Parathyroid adenoma (tissue), 2 donors: ENCODE measurements at regions not wholly inside any gene's neighbourhood (a gene's known extent, or its start where the extent isn't known, plus 50 kb on each side); places are given as distances from the start of the nearest gene placed in this dataset.

ENCODE experiments used
- H2AFZ ChIP-seq: fragments of 300-600 bp; sonication (generic); one replicate; pipeline ENCODE4 v1.7.0; 2017; ENCODE audit warnings: antibody characterized with exemption, mild to moderate bottlenecking
- H3K27ac ChIP-seq: fragments of 300-600 bp; sonication (generic); one replicate; pipeline ENCODE4 v1.7.0; 2017
- H3K27me3 ChIP-seq: fragments of 300-600 bp; sonication (generic); one replicate; pipeline ENCODE4 v1.7.0; 2017; ENCODE audit warnings: low read length; ENCODE audit not compliant: control insufficient read depth, insufficient read depth
- H3K36me3 ChIP-seq: fragments of 300-600 bp; sonication (generic); one replicate; pipeline ENCODE4 v1.7.0; 2017; ENCODE audit warnings: low read length; ENCODE audit not compliant: control insufficient read depth, insufficient read depth
- H3K4me1 ChIP-seq: fragments of 300-600 bp; sonication (generic); one replicate; pipeline ENCODE4 v1.7.0; 2017; ENCODE audit warnings: control low read depth
- H3K4me2 ChIP-seq: fragments of 300-600 bp; sonication (generic); one replicate; pipeline ENCODE4 v1.7.0; 2017; ENCODE audit warnings: low read length
- H3K4me3 ChIP-seq: fragments of 300-600 bp; sonication (generic); one replicate; pipeline ENCODE4 v1.7.0; 2017; ENCODE audit warnings: low read depth, low read length
- H3K79me2 ChIP-seq: fragments of 300-600 bp; sonication (generic); one replicate; pipeline ENCODE4 v1.7.0; 2017; ENCODE audit warnings: control low read depth
- H3K9ac ChIP-seq: fragments of 300-600 bp; sonication (generic); one replicate; pipeline ENCODE4 v1.7.0; 2017; ENCODE audit warnings: mild to moderate bottlenecking
- H3K9me3 ChIP-seq: fragments of 300-600 bp; sonication (generic); one replicate; pipeline ENCODE4 v1.7.0; 2017; ENCODE audit warnings: low read length; ENCODE audit not compliant: control insufficient read depth
- CTCF ChIP-seq: fragments of 300-600 bp; sonication (generic); IDR thresholded peaks from one replicate; pipeline ENCODE4 v1.7.0; 2017; ENCODE audit warnings: antibody characterized with exemption, mild to moderate bottlenecking
- donor health status: primary hyperparathyroidism.

DNA sequence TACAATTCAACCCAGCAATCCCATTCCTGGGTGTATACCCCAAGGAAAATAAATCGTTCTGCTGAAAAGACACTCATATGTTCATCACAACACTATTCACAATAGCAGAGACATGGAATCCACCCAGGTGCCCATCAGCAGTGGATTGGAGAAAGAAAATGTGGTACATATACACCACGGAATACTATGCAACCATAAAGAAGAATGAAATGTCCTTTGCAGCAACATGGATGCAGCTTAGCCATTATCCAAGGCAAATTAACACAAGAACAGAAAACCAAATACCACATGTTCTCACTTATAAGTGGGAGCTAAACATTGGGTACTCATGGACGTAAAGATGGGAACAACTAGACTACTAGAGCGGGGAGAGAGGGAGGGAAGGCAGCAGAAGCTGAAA lies 207.8 kb downstream of the GATA3 start:
- no peaks in the 10 kb centered on the region for H3K4me1 ChIP-seq
- no peak overlapping the region for H3K4me2 ChIP-seq
- H2AFZ ChIP-seq = no peak overlapping the region
- TF ChIP-seq CTCF = no peak
- no peak overlapping the region for H3K4me3 ChIP-seq
- no peaks in the 10 kb centered on the region for H3K79me2 ChIP-seq
- H3K9ac ChIP-seq = no peak overlapping the region
- H3K9me3 ChIP-seq = no peaks in the 10 kb centered on the region
- no peaks in the 10 kb centered on the region for H3K27me3 ChIP-seq
- H3K36me3 ChIP-seq = no peaks in the 10 kb centered on the region
- H3K27ac ChIP-seq = no peak overlapping the region

GRCh38 chr10:8269976-8270375 lies 215.5 kb downstream of the GATA3 start:
- H3K9me3 ChIP-seq = no peaks in the 10 kb centered on the region

DNA sequence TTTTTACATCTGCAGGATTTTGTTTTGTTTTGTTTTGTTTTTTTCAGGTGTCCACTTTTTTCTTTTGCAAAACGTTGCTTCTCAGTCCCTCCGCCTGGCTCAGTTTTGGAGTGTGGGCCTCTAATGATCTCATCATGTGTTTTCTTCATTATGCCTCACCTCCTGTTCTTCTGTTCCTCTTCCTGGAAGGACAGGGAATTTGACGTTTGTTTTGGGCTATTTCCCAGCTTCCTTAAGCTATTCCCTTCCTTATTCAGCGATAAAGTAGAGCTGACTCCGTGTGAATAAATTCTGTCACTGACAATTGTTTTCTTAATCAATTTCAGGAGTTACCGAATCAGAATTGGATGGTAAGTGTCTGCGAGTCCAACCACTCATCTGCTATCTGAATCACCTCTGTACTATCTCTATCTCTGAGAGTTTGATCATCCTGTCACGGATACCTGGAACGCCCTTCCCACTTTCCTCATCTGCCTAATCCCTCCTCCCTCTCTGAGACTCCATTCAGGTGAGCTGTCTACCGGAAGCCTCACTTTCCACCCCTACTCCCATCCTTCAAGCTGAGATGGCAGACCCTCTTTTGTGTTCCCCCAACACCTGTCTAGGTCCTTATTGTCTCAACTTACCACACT lies 218.4 kb downstream of the GATA3 start:
- no peaks in the 10 kb centered on the region for H3K4me1 ChIP-seq
- no peaks in the 10 kb centered on the region for H3K27me3 ChIP-seq
- H3K4me3 ChIP-seq = no peak overlapping the region
- H3K27ac ChIP-seq = no peak overlapping the region
- no peak for TF ChIP-seq CTCF
- H3K9me3 ChIP-seq = no peaks in the 10 kb centered on the region
- H2AFZ ChIP-seq = no peak overlapping the region
- H3K9ac ChIP-seq = no peak overlapping the region
- H3K4me2 ChIP-seq = no peak overlapping the region
- no peaks in the 10 kb centered on the region for H3K79me2 ChIP-seq
- H3K36me3 ChIP-seq = peaks cover 2% of the 10 kb centered on the region

More at GRCh38 chr10:8269976-8270375, 215.5 kb downstream of the GATA3 start:
- Histone ChIP-seq H3K9ac (no peak overlapping the region), H3K36me3 (peaks cover 2% of the 10 kb centered on the region), H2AFZ (no peak overlapping the region), H3K4me1 (no peaks in the 10 kb centered on the region), H3K4me2 (no peak overlapping the region), H3K4me3 (no peak overlapping the region), H3K27ac (no peak overlapping the region), H3K27me3 (no peaks in the 10 kb centered on the region), H3K79me2 (no peaks in the 10 kb centered on the region)
- no peak for TF ChIP-seq CTCF

DNA sequence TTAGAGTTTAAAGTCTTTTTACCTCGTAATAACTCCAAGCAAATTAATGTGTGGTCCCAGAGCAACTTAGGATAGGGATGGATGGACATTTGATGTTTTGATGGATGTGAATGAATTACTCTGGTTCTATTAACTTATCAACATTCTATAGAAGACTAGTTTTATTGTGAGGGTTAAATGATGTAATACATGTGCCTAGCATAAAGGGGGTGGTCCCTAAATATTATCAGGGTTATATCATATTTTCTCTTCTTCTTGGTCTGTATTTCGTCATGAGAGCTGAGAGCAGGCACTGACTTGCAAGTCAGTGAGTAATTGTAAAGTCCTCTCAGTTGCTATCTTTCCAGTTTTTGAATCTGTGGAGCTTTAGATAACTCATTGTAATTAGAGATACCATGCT lies 219.3 kb downstream of the GATA3 start:
- Histone ChIP-seq H3K27ac (no peak overlapping the region), H3K9ac (no peak overlapping the region), H3K9me3 (no peaks in the 10 kb centered on the region), H2AFZ (no peak overlapping the region), H3K4me2 (no peak overlapping the region), H3K4me1 (no peaks in the 10 kb centered on the region), H3K79me2 (no peaks in the 10 kb centered on the region), H3K27me3 (no peaks in the 10 kb centered on the region), H3K36me3 (peaks cover 2% of the 10 kb centered on the region), H3K4me3 (no peak overlapping the region)
- TF ChIP-seq CTCF = no peak

DNA sequence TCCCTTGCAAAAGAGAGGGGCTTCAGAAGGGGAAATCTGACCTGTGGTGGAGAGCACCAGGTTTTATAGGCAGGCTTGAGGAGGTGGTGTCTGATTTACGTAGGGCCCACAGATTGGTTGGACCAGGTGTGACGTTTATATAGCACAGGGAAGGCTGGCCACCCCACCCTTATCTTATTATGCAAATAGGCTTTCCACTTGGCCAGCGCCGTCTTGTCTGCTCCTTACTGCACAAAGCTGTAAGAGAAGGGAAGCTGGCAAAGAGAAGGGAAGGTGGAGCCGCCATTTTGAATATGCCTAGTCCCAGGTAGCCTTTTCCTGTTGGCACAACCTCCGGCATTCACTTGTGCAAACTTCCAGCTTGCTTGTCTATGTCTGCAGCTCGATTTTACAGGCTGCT lies 221.4 kb downstream of the GATA3 start:
- Histone ChIP-seq H3K9me3 (no peaks in the 10 kb centered on the region), H3K4me1 (no peaks in the 10 kb centered on the region), H3K27me3 (no peaks in the 10 kb centered on the region), H3K36me3 (peaks cover 2% of the 10 kb centered on the region), H2AFZ (no peak overlapping the region), H3K79me2 (no peaks in the 10 kb centered on the region), H3K9ac (no peak overlapping the region), H3K27ac (no peak overlapping the region), H3K4me3 (no peak overlapping the region), H3K4me2 (no peak overlapping the region)
- TF ChIP-seq CTCF = no peak
